ENCODE measurements at regions not wholly inside any gene's neighbourhood (a gene's known extent, or its start where the extent isn't known, plus 50 kb on each side); places are given as distances from the start of the nearest gene placed in this dataset.

DNA sequence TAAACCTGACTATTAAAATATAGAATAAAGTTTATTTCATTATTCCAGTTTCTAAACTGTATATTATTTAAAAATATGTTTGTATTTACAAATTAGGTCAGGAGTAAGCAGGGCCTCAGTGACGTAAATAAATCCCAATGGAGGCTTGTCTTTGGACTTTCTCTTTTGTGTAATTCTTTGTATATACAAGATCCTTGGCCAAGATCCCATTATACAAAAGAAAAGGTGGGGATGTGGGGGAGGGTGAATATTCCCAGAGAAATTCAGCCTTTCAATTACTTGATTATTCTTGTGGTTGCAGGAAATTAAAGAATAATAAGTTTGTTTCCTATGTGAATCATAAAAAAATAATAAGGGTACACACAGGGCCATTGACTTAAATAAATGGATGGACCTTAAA lies 178.7 kb upstream of the PRPS1L1 start:
- TF ChIP-seq, protein P1, sequence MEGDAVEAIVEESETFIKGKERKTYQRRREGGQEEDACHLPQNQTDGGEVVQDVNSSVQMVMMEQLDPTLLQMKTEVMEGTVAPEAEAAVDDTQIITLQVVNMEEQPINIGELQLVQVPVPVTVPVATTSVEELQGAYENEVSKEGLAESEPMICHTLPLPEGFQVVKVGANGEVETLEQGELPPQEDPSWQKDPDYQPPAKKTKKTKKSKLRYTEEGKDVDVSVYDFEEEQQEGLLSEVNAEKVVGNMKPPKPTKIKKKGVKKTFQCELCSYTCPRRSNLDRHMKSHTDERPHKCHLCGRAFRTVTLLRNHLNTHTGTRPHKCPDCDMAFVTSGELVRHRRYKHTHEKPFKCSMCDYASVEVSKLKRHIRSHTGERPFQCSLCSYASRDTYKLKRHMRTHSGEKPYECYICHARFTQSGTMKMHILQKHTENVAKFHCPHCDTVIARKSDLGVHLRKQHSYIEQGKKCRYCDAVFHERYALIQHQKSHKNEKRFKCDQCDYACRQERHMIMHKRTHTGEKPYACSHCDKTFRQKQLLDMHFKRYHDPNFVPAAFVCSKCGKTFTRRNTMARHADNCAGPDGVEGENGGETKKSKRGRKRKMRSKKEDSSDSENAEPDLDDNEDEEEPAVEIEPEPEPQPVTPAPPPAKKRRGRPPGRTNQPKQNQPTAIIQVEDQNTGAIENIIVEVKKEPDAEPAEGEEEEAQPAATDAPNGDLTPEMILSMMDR (IDR thresholded peaks at IDR 0.05), result no peak
- no peak for TF ChIP-seq POLR2AphosphoS5 (IDR thresholded peaks at IDR 0.05; ENCODE audit: insufficient read depth in 1 of 2, low read depth in 1 of 2)
